SK-N-SH treated with all-trans-retinoic acid at 6 μM for 48 hours (cell line): ENCODE measurements at regions not wholly inside any gene's neighbourhood (a gene's known extent, or its start where the extent isn't known, plus 50 kb on each side); places are given as distances from the start of the nearest gene placed in this dataset.

Source experiments
- ARNTL ChIP-seq: fragments of 450-650 bp; formaldehyde crosslinking; IDR thresholded peaks from 2 replicates; pipeline ENCODE4 v1.5.0; 2020; ENCODE audit warnings: low read depth, mild to moderate bottlenecking, moderate library complexity, borderline replicate concordance
- CSDC2 ChIP-seq: fragments of 250-450 bp; sonication (Bioruptor Pico); IDR thresholded peaks from 2 replicates; pipeline ENCODE4 v1.5.0; 2020; ENCODE audit warnings: mild to moderate bottlenecking, moderate library complexity
- GLIS3 ChIP-seq: fragments of 250-450 bp; sonication (Bioruptor Pico); IDR thresholded peaks from 2 replicates; pipeline ENCODE4 v1.5.0; 2020; ENCODE audit warnings: mild to moderate bottlenecking, moderate library complexity
- PATZ1 ChIP-seq: fragments of 250-450 bp; sonication (Bioruptor Pico); IDR thresholded peaks from 2 replicates; pipeline ENCODE4 v1.8.0; 2020; ENCODE audit warnings: mild to moderate bottlenecking, moderate library complexity, borderline replicate concordance
- POU6F1 ChIP-seq: fragments of 250-450 bp; sonication (Bioruptor Pico); IDR thresholded peaks from 2 replicates; pipeline ENCODE4 v1.8.0; 2021; ENCODE audit warnings: low read depth, mild to moderate bottlenecking, moderate library complexity, borderline replicate concordance
- SNAI2 ChIP-seq: fragments of 250-450 bp; sonication (Bioruptor Pico); IDR thresholded peaks from 2 replicates; pipeline ENCODE4 v1.5.0; 2020; ENCODE audit warnings: mild to moderate bottlenecking, moderate library complexity
- TSHZ2 ChIP-seq: fragments of 250-450 bp; sonication (Bioruptor Pico); IDR thresholded peaks from 2 replicates; pipeline ENCODE4 v1.5.0; 2020; ENCODE audit warnings: mild to moderate bottlenecking, moderate library complexity
- ZC3H10 ChIP-seq: fragments of 250-450 bp; sonication (Bioruptor Pico); IDR thresholded peaks from 2 replicates; pipeline ENCODE4 v1.5.1; 2021; ENCODE audit warnings: mild to moderate bottlenecking, moderate library complexity
- ZFP3 ChIP-seq: fragments of 250-450 bp; sonication (Bioruptor Pico); IDR thresholded peaks from 2 replicates; pipeline ENCODE4 v1.5.0; 2020; ENCODE audit warnings: mild to moderate bottlenecking, moderate library complexity
- ZFP30 ChIP-seq: fragments of 450-650 bp; formaldehyde crosslinking; IDR thresholded peaks from 2 replicates; pipeline ENCODE4 v1.5.0; 2022; ENCODE audit warnings: mild to moderate bottlenecking, moderate library complexity

DNA sequence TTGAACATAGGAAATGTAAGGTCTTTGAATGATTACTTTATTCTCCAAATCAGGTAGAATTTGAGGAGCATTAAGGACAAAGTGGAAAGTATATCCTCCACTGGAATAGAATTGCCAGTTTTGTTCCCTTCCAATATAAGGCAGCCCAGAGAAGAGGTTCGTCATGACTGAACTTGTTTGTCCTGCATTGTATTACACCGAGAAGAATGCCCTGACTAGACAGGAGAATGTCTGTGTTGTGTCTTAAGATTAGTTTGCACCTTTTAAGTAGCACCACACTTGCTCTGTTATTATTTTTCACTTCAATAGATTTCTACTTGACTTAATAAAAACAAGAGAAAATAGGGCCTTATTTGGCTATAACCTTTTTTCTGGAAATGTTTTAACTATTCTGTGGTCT, 586.2 kb upstream of the PTGER4 start:
- TF ChIP-seq SNAI2 (CRISPR knock-in tag) (no peak), ZC3H10 (no peak), POU6F1 (no peak), PATZ1 (CRISPR knock-in tag) (no peak), CSDC2 (CRISPR knock-in tag) (no peak), ARNTL (CRISPR knock-in tag) (no peak), GLIS3 (no peak), ZFP3 (no peak), TSHZ2 (CRISPR knock-in tag) (no peak), ZFP30 (CRISPR knock-in tag) (no peak)
